ENCODE measurements at regions not wholly inside any gene's neighbourhood (a gene's known extent, or its start where the extent isn't known, plus 50 kb on each side); places are given as distances from the start of the nearest gene placed in this dataset.

- ATAC-seq: no peak
- DNase-seq: no peak
- Histone ChIP-seq H3K36me3 (no peaks in the 10 kb centered on the region), H3K27me3 (no peaks in the 10 kb centered on the region), H3K27ac (no peak overlapping the region), H3K9me3 (no peaks in the 10 kb centered on the region), H3K4me1 (peaks cover 6% of the 10 kb centered on the region), H3K4me3 (no peak overlapping the region)
- intact Hi-C loops (cut with DNase I): no loop called here
- TF ChIP-seq CTCF (IDR thresholded peaks at IDR 0.05): no peak
Observed at GRCh38 chr4:17095771-17096170, 197.3 kb upstream of the LDB2 start.

GRCh38 chr4:17094876-17095210 lies 196.4 kb upstream of the LDB2 start:
- Histone ChIP-seq H3K36me3 (no peaks in the 10 kb centered on the region), H3K4me3 (no peak overlapping the region), H3K27ac (no peak overlapping the region), H3K4me1 (peaks cover 6% of the 10 kb centered on the region), H3K27me3 (no peaks in the 10 kb centered on the region), H3K9me3 (no peaks in the 10 kb centered on the region)
- intact Hi-C loops (cut with DNase I): no loop called here
- TF ChIP-seq CTCF (IDR thresholded peaks at IDR 0.05): no peak
- ATAC-seq (no peak), DNase-seq (no peak)

- Histone ChIP-seq H3K27me3 (no peaks in the 10 kb centered on the region), H3K36me3 (no peaks in the 10 kb centered on the region), H3K27ac (no peak overlapping the region), H3K9me3 (no peaks in the 10 kb centered on the region), H3K4me3 (no peak overlapping the region), H3K4me1 (peaks cover 6% of the 10 kb centered on the region)
- no peak for TF ChIP-seq CTCF (IDR thresholded peaks at IDR 0.05)
- ATAC-seq: no peak
- intact Hi-C loops (cut with DNase I): no loop called here
- DNase-seq: no peak
Observed at GRCh38 chr4:17094159-17094875, 195.9 kb upstream of the LDB2 start.

- TF ChIP-seq CTCF (IDR thresholded peaks at IDR 0.05): no peak
- no peak for DNase-seq
Observed at GRCh38 chr4:17093481-17093880, 195.0 kb upstream of the LDB2 start.

GRCh38 chr4:17092736-17093437 lies 194.4 kb upstream of the LDB2 start:
- intact Hi-C loops (cut with DNase I): no loop called here
- no peak for ATAC-seq
- no peaks in the 10 kb centered on the region for H3K27me3 ChIP-seq
- no peaks in the 10 kb centered on the region for H3K36me3 ChIP-seq
- H3K4me1 ChIP-seq: peaks cover 6% of the 10 kb centered on the region
- no peak overlapping the region for H3K4me3 ChIP-seq
- no peak for TF ChIP-seq CTCF (IDR thresholded peaks at IDR 0.05)
- no peaks in the 10 kb centered on the region for H3K9me3 ChIP-seq
- no peak overlapping the region for H3K27ac ChIP-seq
- DNase-seq: no peak

More at GRCh38 chr4:17093481-17093880, 195.0 kb upstream of the LDB2 start:
- ATAC-seq: no peak
- Histone ChIP-seq H3K9me3 (no peaks in the 10 kb centered on the region), H3K4me3 (no peak overlapping the region), H3K27me3 (no peaks in the 10 kb centered on the region), H3K4me1 (peaks cover 6% of the 10 kb centered on the region), H3K36me3 (no peaks in the 10 kb centered on the region), H3K27ac (no peak overlapping the region)
- intact Hi-C loops (cut with DNase I): no loop called here

All from upper lobe of right lung (tissue), 1 donor.